NCI-H2029 treated with DMSO at 0.1 percent for 48 hours (cell line): ENCODE measurements at regions not wholly inside any gene's neighbourhood (a gene's known extent, or its start where the extent isn't known, plus 50 kb on each side); places are given as distances from the start of the nearest gene placed in this dataset.

Source experiments
- DNase-seq: peaks from one replicate; lab custom pipeline; 2025; lab: John Stamatoyannopoulos, UW

DNA sequence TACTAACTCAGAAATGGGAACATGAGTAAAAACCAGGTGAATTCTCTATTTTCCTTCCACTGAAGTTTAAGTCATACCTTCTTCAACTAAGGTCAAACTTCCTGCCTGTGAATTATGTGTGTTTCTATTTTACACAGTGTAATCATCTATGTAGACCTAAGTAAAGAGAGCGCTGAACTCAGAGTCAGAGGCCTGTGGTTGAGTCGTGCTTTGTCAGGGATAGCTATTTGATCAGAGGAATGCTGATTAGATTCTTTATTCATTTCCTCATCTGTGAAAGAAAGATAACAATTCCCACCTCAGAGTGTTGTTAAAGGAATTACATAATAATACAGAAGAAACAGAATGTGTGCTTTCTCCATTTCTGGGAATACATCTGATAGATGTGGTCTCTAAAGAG is 654.1 kb downstream of the STIM2 start:
- DNase-seq = no peak

GRCh38 chr4:27515140-27515539 is 654.5 kb downstream of the STIM2 start:
- DNase-seq = no peak

GRCh38 chr4:27518876-27519275 is 658.2 kb downstream of the STIM2 start:
- no peak for DNase-seq

DNA sequence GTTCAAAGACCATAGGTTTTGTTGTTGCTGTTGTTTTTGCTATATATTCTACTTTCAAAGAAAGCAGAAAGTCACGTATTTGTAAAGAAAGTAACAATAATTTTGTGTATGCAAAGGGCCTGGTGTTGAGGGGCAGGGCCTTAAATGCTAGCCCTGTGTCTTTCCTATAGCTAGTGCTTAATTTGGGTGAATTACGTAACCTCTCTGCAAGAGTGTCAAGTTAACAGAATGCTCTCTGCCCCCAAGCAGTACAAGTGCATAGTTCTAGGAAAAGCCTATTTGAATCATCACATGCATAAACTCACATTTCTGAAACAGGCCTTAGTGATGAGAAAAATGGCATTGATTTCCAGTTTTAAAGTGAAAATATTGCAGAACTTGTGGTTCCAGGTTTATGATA is 663.6 kb downstream of the STIM2 start:
- no peak for DNase-seq

- no peak for DNase-seq
These were observed 673.8 kb downstream of the STIM2 start for GRCh38 chr4:27534488-27534887.

- no peak for DNase-seq
These were observed 707.8 kb downstream of the STIM2 start for GRCh38 chr4:27568236-27568951.

DNA sequence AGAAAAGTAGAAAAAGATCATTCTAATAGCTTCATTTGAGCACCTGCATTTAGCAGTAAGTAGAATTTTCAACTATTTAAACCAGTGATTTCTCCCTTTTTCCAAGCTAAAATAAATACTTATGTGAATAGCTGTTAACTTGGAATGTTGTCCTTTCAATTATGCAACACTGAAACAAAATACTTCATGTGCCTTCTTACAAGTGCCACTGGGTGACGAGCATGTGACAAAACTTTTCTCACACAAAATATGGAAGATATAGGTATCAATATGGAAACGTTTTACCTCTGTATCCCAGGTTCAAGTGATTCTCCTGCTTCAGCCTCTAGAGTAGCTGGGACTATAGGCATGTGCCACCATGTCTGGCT is 708.3 kb downstream of the STIM2 start:
- no peak for DNase-seq

DNA sequence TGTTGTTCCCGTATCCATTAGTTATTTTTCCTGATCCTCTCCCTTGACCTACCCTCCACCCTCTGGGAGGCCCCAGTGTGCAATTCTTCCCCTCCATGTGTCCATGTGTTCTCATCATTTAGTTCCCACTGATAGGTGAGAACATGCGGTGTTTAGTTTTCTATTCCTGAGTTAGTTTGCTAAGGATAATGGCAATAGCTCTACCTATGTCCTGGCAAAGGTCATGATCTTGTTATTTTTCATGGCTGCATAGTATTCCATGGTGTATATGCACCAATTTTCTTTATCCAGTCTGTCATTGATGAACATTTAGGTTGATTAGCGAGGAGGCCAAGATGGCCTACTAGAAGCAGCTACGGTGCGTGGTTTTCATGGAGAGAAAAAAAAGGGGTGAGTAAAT is 714.1 kb downstream of the STIM2 start:
- no peak for DNase-seq

DNA sequence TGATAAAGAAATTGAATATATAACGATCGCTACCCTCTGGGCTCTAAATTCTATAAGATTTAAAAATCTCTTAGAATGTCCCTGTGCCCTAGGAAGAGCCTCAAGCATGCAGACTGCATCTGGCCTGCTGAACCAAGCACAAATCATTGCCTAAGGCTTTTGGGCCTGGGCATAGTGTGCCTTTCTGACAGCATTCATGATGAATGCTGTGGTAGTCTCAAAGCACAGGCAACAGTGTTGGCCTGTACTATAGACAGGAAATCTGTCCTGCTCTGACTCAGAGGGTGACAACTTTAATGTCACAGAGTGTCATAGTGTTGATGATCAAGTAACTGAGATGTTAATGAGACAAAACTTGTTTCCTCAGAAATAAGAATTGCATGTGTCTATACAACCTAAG is 717.3 kb downstream of the STIM2 start:
- no peak for DNase-seq

- DNase-seq = no peak
These were observed 732.1 kb downstream of the STIM2 start for GRCh38 chr4:27592738-27593137.

DNA sequence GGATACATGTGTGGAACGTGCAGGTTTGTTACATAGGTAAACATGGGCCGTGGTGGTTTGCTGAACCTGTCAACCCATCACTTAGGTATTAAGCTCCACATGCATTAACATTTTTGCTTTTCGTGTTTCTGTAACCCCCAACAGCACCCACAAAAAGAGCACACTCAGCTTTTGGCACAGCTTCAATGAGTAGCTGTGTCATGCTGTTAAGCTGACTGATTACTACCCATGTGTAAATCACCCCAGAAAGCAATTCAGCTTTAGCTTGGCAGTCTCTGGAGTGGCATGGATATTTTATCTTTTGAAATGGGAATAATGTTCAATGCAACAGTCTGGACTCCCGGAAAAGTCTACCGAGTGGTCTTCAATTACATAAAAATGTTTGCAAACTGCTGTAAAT is 734.3 kb downstream of the STIM2 start:
- no peak for DNase-seq

- DNase-seq = no peak
These were observed 735.1 kb downstream of the STIM2 start for GRCh38 chr4:27595571-27596360.

GRCh38 chr4:27602172-27602571 is 741.5 kb downstream of the STIM2 start:
- DNase-seq = no peak

DNA sequence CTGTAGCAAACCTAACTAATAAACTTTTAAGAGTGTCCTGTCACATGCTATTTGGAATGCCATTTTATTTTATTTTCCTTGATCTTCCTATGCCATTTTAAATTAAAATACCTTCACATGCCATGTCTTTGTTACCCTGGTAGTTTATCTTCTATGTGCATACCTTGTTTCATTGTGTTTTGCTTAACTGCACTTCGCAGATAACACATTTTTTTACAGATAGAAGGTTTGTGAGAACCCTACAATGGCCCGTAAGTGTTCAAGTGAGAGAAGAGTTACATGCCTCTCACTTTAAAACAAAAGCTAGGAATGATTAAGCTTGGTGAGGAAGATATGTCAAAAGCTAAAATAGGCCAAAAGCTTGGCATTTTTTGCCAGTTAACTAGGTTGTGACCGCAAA is 744.1 kb downstream of the STIM2 start:
- DNase-seq = no peak

GRCh38 chr4:27616166-27616565 is 755.5 kb downstream of the STIM2 start:
- no peak for DNase-seq

- DNase-seq = no peak
These were observed 758.8 kb downstream of the STIM2 start for GRCh38 chr4:27619435-27619834.

GRCh38 chr4:27620886-27621285 is 760.2 kb downstream of the STIM2 start:
- no peak for DNase-seq

DNA sequence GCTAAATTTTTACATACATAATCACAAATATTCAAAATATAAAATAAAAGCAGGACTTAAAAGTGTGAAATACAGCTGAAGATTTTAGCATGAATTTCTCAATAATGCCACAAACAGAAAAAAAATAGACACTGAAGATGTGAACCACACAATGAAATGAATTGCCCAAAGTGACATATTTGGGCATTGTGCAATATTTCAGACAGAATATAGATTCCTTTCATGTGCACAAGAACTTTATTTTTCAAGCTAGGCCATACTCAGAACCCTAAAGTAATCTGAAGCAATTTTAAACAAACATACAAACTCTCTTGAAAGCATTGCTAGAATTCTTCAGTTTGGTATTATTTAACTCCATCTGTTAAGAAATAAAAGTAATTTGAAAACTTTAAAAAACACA is 764.1 kb downstream of the STIM2 start:
- DNase-seq = no peak

DNA sequence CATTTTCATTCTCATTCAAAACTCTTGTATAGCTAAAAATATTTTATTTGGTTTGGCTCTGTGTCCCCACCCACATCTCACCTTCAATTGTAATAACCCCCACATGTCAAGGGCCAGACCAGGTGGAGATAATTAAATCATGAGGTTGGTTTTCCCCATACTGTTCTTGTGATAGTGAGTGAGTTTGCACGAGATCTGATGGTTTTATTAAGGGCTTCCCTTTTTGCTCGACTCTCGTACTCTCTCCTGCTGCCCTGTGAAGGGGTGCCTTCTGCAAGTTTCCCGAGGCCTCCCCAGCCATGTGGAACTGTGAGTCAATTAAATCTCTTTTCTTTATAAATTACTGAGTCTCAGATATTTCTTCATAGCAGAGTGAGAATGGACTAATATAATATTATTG is 768.0 kb downstream of the STIM2 start:
- no peak for DNase-seq

GRCh38 chr4:27629532-27630225 is 769.0 kb downstream of the STIM2 start:
- DNase-seq = no peak

- DNase-seq = no peak
These were observed 775.6 kb downstream of the STIM2 start for GRCh38 chr4:27635936-27636913.
